ENCODE measurements at regions not wholly inside any gene's neighbourhood (a gene's known extent, or its start where the extent isn't known, plus 50 kb on each side); places are given as distances from the start of the nearest gene placed in this dataset.
"Not testable (repeated sequence)": the region's sequence is repeated elsewhere in the genome, so short reads cannot be mapped to it uniquely, and the experiment has no call there.

DNA sequence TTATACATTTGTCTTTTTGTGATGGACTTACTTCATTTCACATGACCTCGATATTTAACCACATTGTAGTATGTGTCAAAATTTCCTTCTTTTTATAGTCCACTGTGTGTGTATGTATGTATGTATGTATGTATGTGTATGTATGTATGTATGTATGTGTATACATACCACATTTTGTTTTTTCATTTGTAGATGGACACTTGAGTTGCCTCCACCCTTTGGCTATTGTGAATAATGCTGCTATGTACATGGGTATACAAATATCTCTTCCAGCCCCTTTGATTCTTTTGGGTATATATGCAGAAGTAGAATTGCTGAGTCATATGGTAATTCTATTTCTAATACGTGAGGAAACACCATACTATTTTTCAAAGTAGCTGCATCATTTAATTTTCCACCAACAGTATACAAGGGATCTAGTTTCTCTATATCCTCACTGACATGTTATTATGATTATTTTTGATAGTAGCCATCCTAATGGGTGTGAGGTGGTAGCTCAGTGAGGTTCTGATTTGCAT, 228.2 kb downstream of the OPA1 start:
- no peak overlapping the region for H3K27ac ChIP-seq
- H3K4me3 ChIP-seq: no peak overlapping the region
- peaks cover 0 to 6% of the 10 kb centered on the region in 2 donors for H3K4me1 ChIP-seq
- H3K9me3 ChIP-seq: no peaks in the 10 kb centered on the region
- intact Hi-C loops (cut with DNase I; ENCODE audit: low total_unique reads): no loop called here
- TF ChIP-seq POLR2AphosphoS5 (IDR thresholded peaks at IDR 0.05) (no peak), POLR2A (IDR thresholded peaks at IDR 0.05) (no peak)
- TF ChIP-seq, protein P1, sequence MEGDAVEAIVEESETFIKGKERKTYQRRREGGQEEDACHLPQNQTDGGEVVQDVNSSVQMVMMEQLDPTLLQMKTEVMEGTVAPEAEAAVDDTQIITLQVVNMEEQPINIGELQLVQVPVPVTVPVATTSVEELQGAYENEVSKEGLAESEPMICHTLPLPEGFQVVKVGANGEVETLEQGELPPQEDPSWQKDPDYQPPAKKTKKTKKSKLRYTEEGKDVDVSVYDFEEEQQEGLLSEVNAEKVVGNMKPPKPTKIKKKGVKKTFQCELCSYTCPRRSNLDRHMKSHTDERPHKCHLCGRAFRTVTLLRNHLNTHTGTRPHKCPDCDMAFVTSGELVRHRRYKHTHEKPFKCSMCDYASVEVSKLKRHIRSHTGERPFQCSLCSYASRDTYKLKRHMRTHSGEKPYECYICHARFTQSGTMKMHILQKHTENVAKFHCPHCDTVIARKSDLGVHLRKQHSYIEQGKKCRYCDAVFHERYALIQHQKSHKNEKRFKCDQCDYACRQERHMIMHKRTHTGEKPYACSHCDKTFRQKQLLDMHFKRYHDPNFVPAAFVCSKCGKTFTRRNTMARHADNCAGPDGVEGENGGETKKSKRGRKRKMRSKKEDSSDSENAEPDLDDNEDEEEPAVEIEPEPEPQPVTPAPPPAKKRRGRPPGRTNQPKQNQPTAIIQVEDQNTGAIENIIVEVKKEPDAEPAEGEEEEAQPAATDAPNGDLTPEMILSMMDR (IDR thresholded peaks at IDR 0.05): no peak
- DNase-seq (ENCODE audit: low spot score in 2 of 2): no peak
- no peaks in the 10 kb centered on the region for H3K36me3 ChIP-seq
- H3K27me3 ChIP-seq: no peaks in the 10 kb centered on the region

DNA sequence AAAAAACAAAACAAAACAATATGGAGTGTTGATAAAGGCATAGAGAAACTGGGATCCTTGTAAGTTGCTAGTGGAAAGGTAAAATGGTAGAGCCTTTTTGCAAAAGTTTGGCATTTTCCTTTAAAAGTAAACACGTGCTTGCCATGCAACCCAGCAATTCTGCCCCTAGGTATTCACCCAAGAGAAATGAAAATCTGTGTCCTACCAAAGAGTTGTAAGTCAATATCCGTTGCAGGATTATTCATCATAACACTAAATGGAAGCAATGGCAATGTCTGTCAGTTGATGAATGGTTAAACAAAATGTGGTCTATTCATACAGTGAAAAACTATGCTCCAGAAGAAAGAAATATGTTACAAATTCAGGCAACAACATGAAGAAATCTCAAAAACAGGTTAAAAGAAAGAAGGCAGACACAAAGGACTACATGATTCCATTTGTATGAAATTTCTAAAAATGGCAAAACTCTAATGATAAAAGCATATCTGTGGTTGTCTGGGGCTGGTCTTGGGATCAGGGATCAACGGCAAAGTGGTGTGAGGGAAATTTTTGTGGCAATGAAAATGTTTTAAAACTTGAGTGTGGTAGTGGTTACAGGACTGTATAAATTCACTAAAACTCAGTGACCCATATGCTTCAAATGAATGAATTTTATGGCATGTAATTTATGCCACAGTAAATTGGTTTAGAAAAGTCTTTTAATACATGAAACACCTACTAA, 229.6 kb downstream of the OPA1 start:
- no peak overlapping the region for H3K4me3 ChIP-seq
- H3K36me3 ChIP-seq: no peaks in the 10 kb centered on the region
- H3K27me3 ChIP-seq: no peaks in the 10 kb centered on the region
- H3K4me1 ChIP-seq: no peaks in the 10 kb centered on the region
- intact Hi-C loops (cut with DNase I; ENCODE audit: low total_unique reads): no loop called here
- no peak for DNase-seq (ENCODE audit: low spot score in 2 of 2)
- H3K27ac ChIP-seq: no peak overlapping the region
- TF ChIP-seq POLR2A (IDR thresholded peaks at IDR 0.05) (no peak), POLR2AphosphoS5 (IDR thresholded peaks at IDR 0.05) (no peak)
- TF ChIP-seq, protein P1 (IDR thresholded peaks at IDR 0.05): no peak
- no peaks in the 10 kb centered on the region for H3K9me3 ChIP-seq

DNA sequence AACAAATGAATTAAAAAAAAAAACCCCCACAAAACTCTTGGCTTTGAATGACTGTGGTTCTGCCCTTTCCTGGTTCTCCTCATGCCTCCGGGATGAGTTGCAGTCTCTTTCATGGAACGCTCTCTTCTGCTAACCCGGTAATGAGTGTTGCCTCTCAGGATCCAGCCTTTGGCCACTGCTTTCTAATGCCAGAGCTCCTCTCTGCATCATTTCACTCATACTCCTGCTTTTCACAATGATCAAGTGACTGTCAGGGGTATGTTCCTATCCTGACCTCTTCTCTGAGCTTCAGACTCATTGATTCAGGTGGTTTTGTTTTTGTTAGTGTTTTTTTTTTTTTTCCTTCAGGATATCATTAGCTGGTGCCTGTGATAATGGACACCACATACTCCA, 230.2 kb downstream of the OPA1 start:
- H3K9me3 ChIP-seq; H3K4me1 ChIP-seq; H3K27me3 ChIP-seq; intact Hi-C loops (cut with DNase I; ENCODE audit: low total_unique reads); H3K4me3 ChIP-seq; H3K36me3 ChIP-seq; DNase-seq (ENCODE audit: low spot score in 2 of 2); H3K27ac ChIP-seq: not testable (repeated sequence)

DNA sequence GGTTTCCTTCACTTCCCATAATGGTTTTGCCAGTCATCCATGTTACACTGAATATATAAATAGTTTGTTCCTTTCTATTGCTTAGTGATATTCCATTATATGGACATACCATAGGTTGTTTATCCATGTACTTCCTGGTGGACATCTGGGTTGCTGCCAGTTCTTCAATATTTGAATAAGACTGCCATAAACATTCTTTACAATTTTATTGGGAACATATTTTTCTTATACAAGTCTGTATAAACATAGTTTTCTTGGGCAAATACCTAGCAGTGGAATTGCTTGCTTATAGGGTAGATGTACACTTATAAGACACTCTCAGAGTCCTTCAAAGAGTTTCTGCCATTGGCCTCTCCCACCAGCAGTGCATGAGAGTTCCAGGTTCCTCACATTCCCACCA, 231.4 kb downstream of the OPA1 start:
- no peak for DNase-seq (ENCODE audit: low spot score in 2 of 2)
- no peaks in the 10 kb centered on the region for H3K27me3 ChIP-seq
- H3K9me3 ChIP-seq: no peaks in the 10 kb centered on the region
- intact Hi-C loops (cut with DNase I; ENCODE audit: low total_unique reads): no loop called here
- TF ChIP-seq POLR2AphosphoS5 (IDR thresholded peaks at IDR 0.05): no peak
- TF ChIP-seq, protein P1 (IDR thresholded peaks at IDR 0.05): no peak
- no peak for TF ChIP-seq POLR2A (IDR thresholded peaks at IDR 0.05)
- no peaks in the 10 kb centered on the region for H3K36me3 ChIP-seq
- no peak overlapping the region for H3K4me3 ChIP-seq
- no peaks in the 10 kb centered on the region for H3K4me1 ChIP-seq
- H3K27ac ChIP-seq: no peak overlapping the region

DNA sequence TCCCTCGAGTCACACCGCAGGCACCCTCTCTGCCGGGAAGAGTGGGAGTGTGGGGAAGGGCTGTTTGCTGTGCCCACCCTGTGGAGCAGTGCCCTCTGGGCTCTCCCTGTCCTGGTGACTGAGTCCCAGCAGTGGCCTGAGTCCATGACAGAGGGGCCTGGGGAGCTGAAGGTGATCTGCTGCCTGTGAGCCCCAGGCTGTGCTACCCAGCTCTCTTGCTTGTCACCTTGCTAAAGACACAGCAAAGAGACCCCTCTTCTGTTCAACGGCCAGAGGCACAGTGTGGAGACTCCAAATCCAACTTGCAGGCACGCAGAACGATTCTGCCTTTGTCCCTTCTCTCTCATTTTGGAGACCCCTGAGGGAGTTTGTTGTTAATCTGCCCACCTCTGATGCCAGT, 232.6 kb downstream of the OPA1 start:
- intact Hi-C loops (cut with DNase I; ENCODE audit: low total_unique reads): no loop called here
- TF ChIP-seq POLR2AphosphoS5 (IDR thresholded peaks at IDR 0.05) (no peak), POLR2A (IDR thresholded peaks at IDR 0.05) (no peak)
- TF ChIP-seq, protein P1 (IDR thresholded peaks at IDR 0.05): no peak

More for the DNA sequence above, 232.6 kb downstream of the OPA1 start:
- H3K9me3 ChIP-seq: no peaks in the 10 kb centered on the region
- H3K36me3 ChIP-seq: no peaks in the 10 kb centered on the region
- H3K4me1 ChIP-seq: peaks cover 0 to 4% of the 10 kb centered on the region in 2 donors
- DNase-seq (ENCODE audit: low spot score in 2 of 2): no peak
- no peaks in the 10 kb centered on the region for H3K27me3 ChIP-seq
- peak overlapping the region in 1 of 2 donors; percentile 75 for H3K27ac ChIP-seq
- no peak overlapping the region for H3K4me3 ChIP-seq
